CD4-positive, alpha-beta T cell (primary cell): ENCODE measurements at regions not wholly inside any gene's neighbourhood (a gene's known extent, or its start where the extent isn't known, plus 50 kb on each side); places are given as distances from the start of the nearest gene placed in this dataset.

ENCODE experiments used
- ATAC-seq: fragments of 200-7000 bp; cut with Tn5 transposase; one replicate; pipeline ENCODE4 v1.10.0; 2022; ENCODE audit warnings: mild to moderate bottlenecking; ENCODE audit not compliant: poor library complexity
- CTCF ChIA-PET: fragments of 350-600 bp; sonication (Branson Sonifier 250); formaldehyde crosslinking; loops from one replicate; lab custom pipeline; 2021; ENCODE audit warnings: antibody characterized with exemption, inconsistent platforms; lab: Charles Lee
- POLR2A ChIA-PET: fragments of 350-600 bp; sonication (Branson Sonifier 250); formaldehyde crosslinking; loops from one replicate; lab custom pipeline; 2021; ENCODE audit warnings: antibody characterized with exemption, inconsistent platforms; lab: Charles Lee
- DNase-seq, 14 experiments: peaks; one replicate each; pipeline ENCODE4 v3.0.0-alpha.2; 2013 to 2020; ENCODE audit warnings: mixed read lengths in 2 of 14
- H3K27ac ChIP-seq, 2 donors: one replicate each; pipeline versions ENCODE4 v1.5.1 to v1.7.0; 2013; ENCODE audit warnings: low read length in 2 of 2, low read depth in 1 of 2, mild to moderate bottlenecking in 1 of 2
- H3K27me3 ChIP-seq, 2 experiments: 1 replicate in 1 of 2; 2 replicates in 1 of 2; pipeline versions ENCODE4 v1.6.1 to v1.7.0; 2013; ENCODE audit warnings: low read length in 2 of 2, control low read depth in 1 of 2, mild to moderate bottlenecking in 1 of 2, moderate library complexity in 1 of 2; ENCODE audit not compliant: insufficient read depth in 2 of 2, control insufficient read depth in 1 of 2
- H3K36me3 ChIP-seq: one replicate; pipeline ENCODE4 v1.6.1; 2013; ENCODE audit warnings: low read length, control low read depth; ENCODE audit not compliant: insufficient read depth
- H3K4me1 ChIP-seq: one replicate; pipeline ENCODE4 v1.6.1; 2013; ENCODE audit warnings: low read length, control low read depth; ENCODE audit not compliant: insufficient read depth
- H3K4me3 ChIP-seq: one replicate; pipeline ENCODE4 v1.5.1; 2013; ENCODE audit warnings: mild to moderate bottlenecking, low read length, moderate library complexity
- H3K9me3 ChIP-seq, 2 experiments: 1 replicate in 1 of 2; 2 replicates in 1 of 2; pipeline versions ENCODE4 v1.6.1 to v1.7.0; 2013; ENCODE audit warnings: low read length in 2 of 2, mild to moderate bottlenecking in 2 of 2, control low read depth in 1 of 2, moderate library complexity in 1 of 2; ENCODE audit not compliant: control insufficient read depth in 1 of 2, insufficient read depth in 1 of 2
- H3K27ac Mint-ChIP-seq: one replicate; pipeline ENCODE4 v1.8.0; 2020; ENCODE audit warnings: mixed read lengths
- H3K27me3 Mint-ChIP-seq: one replicate; pipeline ENCODE4 v1.8.0; 2021; ENCODE audit warnings: mixed read lengths
- H3K36me3 Mint-ChIP-seq: one replicate; pipeline ENCODE4 v1.8.0; 2021; ENCODE audit warnings: low read depth, mixed read lengths
- H3K4me1 Mint-ChIP-seq: one replicate; pipeline ENCODE4 v1.8.0; 2021; ENCODE audit warnings: low read depth, mixed read lengths
- H3K4me3 Mint-ChIP-seq: one replicate; pipeline ENCODE4 v1.8.0; 2020; ENCODE audit warnings: mild to moderate bottlenecking, mixed read lengths
- H3K9me3 Mint-ChIP-seq: one replicate; pipeline ENCODE4 v1.8.0; 2020; ENCODE audit warnings: mixed read lengths
- CTCF ChIP-seq: fragments of 200-600 bp; IDR thresholded peaks from one replicate; pipeline ENCODE4 v1.8.0; 2022; ENCODE audit warnings: antibody characterized with exemption, mild to moderate bottlenecking
- intact Hi-C, 2 experiments: fragments of 100-400 bp; cut with DNase I in 1 of 2; cut with micrococcal nuclease in 1 of 2; formaldehyde crosslinking; loops; one replicate each; pipeline versions ENCODE4 v1.15.1 to v1.9.0; 2023 to 2025; cut with DNase I, micrococcal nuclease

- no peak for ATAC-seq
- CTCF ChIA-PET = no interaction called here
These were observed 347.2 kb upstream of the XYLT1 start for GRCh38 chr16:17817943-17818342.

GRCh38 chr16:17817260-17817659, 346.5 kb upstream of the XYLT1 start:
- DNase-seq (no peak), ATAC-seq (no peak)
- Mint-ChIP-seq H3K27me3 (peaks cover 15% of the 10 kb centered on the region), H3K27ac (no peak overlapping the region), H3K4me3 (no peak overlapping the region), H3K36me3 (no peaks in the 10 kb centered on the region), H3K9me3 (peaks cover 23% of the 10 kb centered on the region), H3K4me1 (no peaks in the 10 kb centered on the region)
- CTCF ChIA-PET = interaction anchor here (0.5 kb wide), 1 partner anchor 556 kb away, joined by 3 read pairs; no protein-coding TSS in a partner anchor
- Histone ChIP-seq H3K27me3 (peaks cover 0 to 3% of the 10 kb centered on the region in 2 experiments), H3K36me3 (no peaks in the 10 kb centered on the region), H3K27ac (no peak overlapping the region), H3K4me1 (no peaks in the 10 kb centered on the region), H3K9me3 (peaks cover 0 to 4% of the 10 kb centered on the region in 2 experiments), H3K4me3 (no peak overlapping the region)
- POLR2A ChIA-PET = no interaction called here
- no peak for TF ChIP-seq CTCF
- intact Hi-C loops = no loop called here

More at GRCh38 chr16:17817943-17818342, 347.2 kb upstream of the XYLT1 start:
- H3K4me1 ChIP-seq = no peaks in the 10 kb centered on the region
- no peak overlapping the region for H3K27ac ChIP-seq
- no peak overlapping the region for H3K27ac Mint-ChIP-seq
- H3K27me3 ChIP-seq = peaks cover 0 to 3% of the 10 kb centered on the region in 2 experiments
- TF ChIP-seq CTCF = no peak
- DNase-seq = no peak
- peaks cover 22% of the 10 kb centered on the region for H3K27me3 Mint-ChIP-seq
- no peaks in the 10 kb centered on the region for H3K36me3 ChIP-seq
- POLR2A ChIA-PET = no interaction called here
- no peak overlapping the region for H3K4me3 Mint-ChIP-seq
- intact Hi-C loops = no loop called here
- no peaks in the 10 kb centered on the region for H3K36me3 Mint-ChIP-seq
- no peaks in the 10 kb centered on the region for H3K4me1 Mint-ChIP-seq
- peaks cover 0 to 4% of the 10 kb centered on the region in 2 experiments for H3K9me3 ChIP-seq
- peaks cover 23% of the 10 kb centered on the region for H3K9me3 Mint-ChIP-seq
- H3K4me3 ChIP-seq = no peak overlapping the region

GRCh38 chr16:17812771-17813170, 342.0 kb upstream of the XYLT1 start:
- no peak overlapping the region for H3K4me3 Mint-ChIP-seq

More at GRCh38 chr16:17812771-17813170, 342.0 kb upstream of the XYLT1 start:
- DNase-seq = no peak
- H3K36me3 ChIP-seq = no peaks in the 10 kb centered on the region
- peaks cover 19% of the 10 kb centered on the region for H3K9me3 Mint-ChIP-seq
- intact Hi-C loops = no loop called here
- no peak for ATAC-seq
- no peak overlapping the region for H3K27ac ChIP-seq
- ChIA-PET CTCF (no interaction called here), POLR2A (no interaction called here)
- no peaks in the 10 kb centered on the region for H3K4me1 ChIP-seq
- TF ChIP-seq CTCF = no peak
- peaks cover 1 to 3% of the 10 kb centered on the region in 2 experiments for H3K27me3 ChIP-seq
- peaks cover 0 to 4% of the 10 kb centered on the region in 2 experiments for H3K9me3 ChIP-seq
- H3K36me3 Mint-ChIP-seq = no peaks in the 10 kb centered on the region
- no peak overlapping the region for H3K27ac Mint-ChIP-seq
- peaks cover 19% of the 10 kb centered on the region for H3K27me3 Mint-ChIP-seq
- H3K4me1 Mint-ChIP-seq = no peaks in the 10 kb centered on the region
- no peak overlapping the region for H3K4me3 ChIP-seq
